H9 (cell line): ENCODE measurements at regions not wholly inside any gene's neighbourhood (a gene's known extent, or its start where the extent isn't known, plus 50 kb on each side); places are given as distances from the start of the nearest gene placed in this dataset.
"Not testable (repeated sequence)": the region's sequence is repeated elsewhere in the genome, so short reads cannot be mapped to it uniquely, and the experiment has no call there.

Source experiments
- DNase-seq: peaks from one replicate; pipeline ENCODE4 v3.0.0-alpha.2; 2017
- H2AFZ ChIP-seq: one replicate; pipeline ENCODE4 v1.6.1; 2013; ENCODE audit warnings: mild to moderate bottlenecking, low read length, control low read depth, moderate library complexity
- H2AK5ac ChIP-seq: 2 replicates; pipeline ENCODE4 v1.6.1; 2013; ENCODE audit warnings: low read length, control low read depth, mixed read lengths; ENCODE audit not compliant: insufficient read length
- H2BK120ac ChIP-seq: one replicate; pipeline ENCODE4 v1.6.1; 2013; ENCODE audit warnings: low read depth, mild to moderate bottlenecking, low read length, control low read depth, inconsistent platforms; ENCODE audit not compliant: poor library complexity, severe bottlenecking
- H2BK12ac ChIP-seq: 2 replicates; pipeline ENCODE4 v1.6.1; 2013; ENCODE audit warnings: low read length, control low read depth, mixed read lengths, low read depth; ENCODE audit not compliant: insufficient read length
- H2BK15ac ChIP-seq: 2 replicates; pipeline ENCODE4 v1.6.1; 2013; ENCODE audit warnings: low read depth, low read length, control low read depth
- H2BK20ac ChIP-seq: one replicate; pipeline ENCODE4 v1.6.1; 2013; ENCODE audit warnings: low read depth, mild to moderate bottlenecking, low read length, control low read depth, inconsistent platforms; ENCODE audit not compliant: poor library complexity, severe bottlenecking
- H2BK5ac ChIP-seq: 2 replicates; pipeline ENCODE4 v1.6.1; 2013; ENCODE audit warnings: low read length, control low read depth, mixed read lengths; ENCODE audit not compliant: insufficient read length
- H3K14ac ChIP-seq: 2 replicates; pipeline ENCODE4 v1.6.1; 2013; ENCODE audit warnings: low read length, control low read depth; ENCODE audit not compliant: insufficient read depth
- H3K18ac ChIP-seq: 2 replicates; pipeline ENCODE4 v1.6.1; 2013; ENCODE audit warnings: low read depth, mild to moderate bottlenecking, mixed read lengths, low read length, control low read depth; ENCODE audit not compliant: insufficient read length
- H3K23ac ChIP-seq: 2 replicates; pipeline ENCODE4 v1.6.1; 2013; ENCODE audit warnings: low read length, control low read depth, mixed read lengths, low read depth; ENCODE audit not compliant: insufficient read length
- H3K23me2 ChIP-seq: 2 replicates; pipeline ENCODE4 v1.6.1; 2013; ENCODE audit warnings: low read depth, mild to moderate bottlenecking, mixed read lengths, low read length, control low read depth; ENCODE audit not compliant: insufficient read length, poor library complexity, severe bottlenecking
- H3K27ac ChIP-seq: 2 replicates; pipeline ENCODE4 v1.5.1; 2013; ENCODE audit warnings: low read length, control low read depth, mixed read lengths, low read depth; ENCODE audit not compliant: insufficient read length
- H3K27me3 ChIP-seq: 2 replicates; pipeline ENCODE4 v1.6.1; 2013; ENCODE audit warnings: low read length, control low read depth, inconsistent platforms; ENCODE audit not compliant: insufficient read depth
- H3K4ac ChIP-seq: 2 replicates; pipeline ENCODE4 v1.6.1; 2013; ENCODE audit warnings: low read depth, mild to moderate bottlenecking, control low read depth, inconsistent platforms, low read length, moderate library complexity
- H3K4me1 ChIP-seq: 2 replicates; pipeline ENCODE4 v1.6.1; 2013; ENCODE audit warnings: low read length, control low read depth, inconsistent platforms; ENCODE audit not compliant: insufficient read depth
- H3K4me2 ChIP-seq: 2 replicates; pipeline ENCODE4 v1.6.1; 2013; ENCODE audit warnings: low read length, control low read depth, mixed read lengths; ENCODE audit not compliant: insufficient read length, insufficient read depth
- H3K56ac ChIP-seq: 2 replicates; pipeline ENCODE4 v1.6.1; 2013; ENCODE audit warnings: low read depth, mild to moderate bottlenecking, mixed read lengths, low read length, control low read depth; ENCODE audit not compliant: insufficient read length
- H3K79me1 ChIP-seq: 2 replicates; pipeline ENCODE4 v1.6.1; 2013; ENCODE audit warnings: low read depth, mild to moderate bottlenecking, moderate library complexity, low read length, control low read depth, inconsistent platforms; ENCODE audit not compliant: insufficient read depth, poor library complexity, severe bottlenecking
- H3K79me2 ChIP-seq: 2 replicates; pipeline ENCODE4 v1.6.1; 2013; ENCODE audit warnings: low read length, control low read depth, inconsistent platforms; ENCODE audit not compliant: insufficient read depth
- H3K9ac ChIP-seq: 2 replicates; pipeline ENCODE4 v1.6.1; 2013; ENCODE audit warnings: low read length, control low read depth, mixed read lengths; ENCODE audit not compliant: insufficient read length; ENCODE audit errors: extremely low read depth
- H3K9me3 ChIP-seq: one replicate; pipeline ENCODE4 v1.6.1; 2013; ENCODE audit warnings: low read depth, low read length, inconsistent platforms; ENCODE audit not compliant: control insufficient read depth
- H3T11ph ChIP-seq: one replicate; pipeline ENCODE4 v1.6.1; 2013; ENCODE audit warnings: mild to moderate bottlenecking, low read length, control low read depth, inconsistent platforms
- H4K20me1 ChIP-seq: one replicate; pipeline ENCODE4 v1.6.1; 2013; ENCODE audit not compliant: control insufficient read depth, insufficient read length, insufficient read depth
- H4K5ac ChIP-seq: 2 replicates; pipeline ENCODE4 v1.6.1; 2013; ENCODE audit warnings: low read depth, mild to moderate bottlenecking, mixed read lengths, low read length, control low read depth; ENCODE audit not compliant: insufficient read length
- H4K8ac ChIP-seq: replicated peaks from 2 replicates; pipeline ENCODE4 v1.6.1; 2013; ENCODE audit warnings: low read length, control low read depth, mixed read lengths, low read depth; ENCODE audit not compliant: insufficient read length
- H4K91ac ChIP-seq: 2 replicates; pipeline ENCODE4 v1.6.1; 2013; ENCODE audit warnings: low read depth, mild to moderate bottlenecking, moderate library complexity, mixed read lengths, low read length, control low read depth; ENCODE audit not compliant: insufficient read length
- H3K27ac Mint-ChIP-seq, 3 experiments: 2 replicates in 2 of 3; 3 replicates in 1 of 3; pipeline ENCODE4 v1.8.0; 2020 to 2021; ENCODE audit warnings: mixed read lengths in 3 of 3, mild to moderate bottlenecking in 1 of 3, moderate library complexity in 1 of 3
- H3K27me3 Mint-ChIP-seq: 2 replicates; pipeline ENCODE4 v1.8.0; 2021; ENCODE audit warnings: low read depth, mild to moderate bottlenecking, moderate library complexity, mixed read lengths
- H3K36me3 Mint-ChIP-seq, 3 experiments: 2 replicates in 2 of 3; 3 replicates in 1 of 3; pipeline ENCODE4 v1.8.0; 2020 to 2021; ENCODE audit warnings: low read depth in 3 of 3, mixed read lengths in 3 of 3; ENCODE audit not compliant: insufficient read depth in 1 of 3
- H3K4me1 Mint-ChIP-seq, 2 experiments: 2 replicates each; pipeline ENCODE4 v1.8.0; 2020; ENCODE audit warnings: mixed read lengths in 2 of 2
- H3K4me3 Mint-ChIP-seq, 2 experiments: 2 replicates in 1 of 2; 3 replicates in 1 of 2; pipeline ENCODE4 v1.8.0; 2020 to 2021; ENCODE audit warnings: mild to moderate bottlenecking in 2 of 2, mixed read lengths in 2 of 2, moderate library complexity in 1 of 2
- H3K9me3 Mint-ChIP-seq, 2 experiments: 2 replicates in 1 of 2; 3 replicates in 1 of 2; pipeline ENCODE4 v1.8.0; 2020; ENCODE audit warnings: mild to moderate bottlenecking in 2 of 2, mixed read lengths in 2 of 2, moderate library complexity in 1 of 2
- WGBS: extraction: QIAGEN DNeasy Blood & Tissue Kit; methylation state at CpG from one replicate; pipeline ENCODE4 v1.1.7; 2013; ENCODE audit warnings: missing lambda C conversion rate, low lambda C conversion rate, mixed read lengths; ENCODE audit not compliant: insufficient read length; ENCODE audit errors: extremely low coverage; 5-methylcytosine and 5-hydroxymethylcytosine counted together

GRCh38 chr16:46394149-46394548 lies 227.0 kb downstream of the SHCBP1 start:
- not testable (repeated sequence) for H3K23me2 ChIP-seq, H4K8ac ChIP-seq, H3K27me3 ChIP-seq, H2BK12ac ChIP-seq, H2BK15ac ChIP-seq, H2BK120ac ChIP-seq, H3K4me1 Mint-ChIP-seq, H3K14ac ChIP-seq, H2AK5ac ChIP-seq, H3K18ac ChIP-seq, H3K56ac ChIP-seq, H2AFZ ChIP-seq, H4K5ac ChIP-seq, H3K4me1 ChIP-seq, H3K27ac Mint-ChIP-seq, H2BK5ac ChIP-seq, H4K91ac ChIP-seq, H3K9ac ChIP-seq, H3K4me3 Mint-ChIP-seq, H3K23ac ChIP-seq, H3K79me2 ChIP-seq, H4K20me1 ChIP-seq, H2BK20ac ChIP-seq, H3T11ph ChIP-seq, H3K27ac ChIP-seq, DNase-seq, H3K79me1 ChIP-seq, H3K4me2 ChIP-seq, H3K4ac ChIP-seq
- peaks cover 25 to 29% of the 10 kb centered on the region in 2 experiments for H3K9me3 Mint-ChIP-seq
- H3K36me3 Mint-ChIP-seq, result peaks cover 10 to 19% (median 11%) of the 10 kb centered on the region in 3 experiments
- WGBS, result no CpG with 5 or more reads among the region's 18 CpGs
- H3K27me3 Mint-ChIP-seq, result peaks cover 18% of the 10 kb centered on the region
- peaks cover 13% of the 10 kb centered on the region for H3K9me3 ChIP-seq

GRCh38 chr16:46392930-46393722 lies 228.1 kb downstream of the SHCBP1 start:
- not testable (repeated sequence) for H3K23ac ChIP-seq, H3T11ph ChIP-seq, H3K18ac ChIP-seq, H3K4me2 ChIP-seq, H3K14ac ChIP-seq, H3K9ac ChIP-seq, H2BK15ac ChIP-seq, H3K4ac ChIP-seq, H4K91ac ChIP-seq, H3K27ac ChIP-seq, H2AFZ ChIP-seq, H3K79me1 ChIP-seq, H3K79me2 ChIP-seq, H3K27me3 ChIP-seq, H2BK20ac ChIP-seq, H2BK120ac ChIP-seq, H4K8ac ChIP-seq, H3K4me1 Mint-ChIP-seq, H2BK12ac ChIP-seq, H2BK5ac ChIP-seq, H3K56ac ChIP-seq, H3K23me2 ChIP-seq, H4K5ac ChIP-seq, DNase-seq, H3K27ac Mint-ChIP-seq, H3K4me1 ChIP-seq, H2AK5ac ChIP-seq, H3K4me3 Mint-ChIP-seq, H4K20me1 ChIP-seq
- peaks cover 10 to 19% (median 11%) of the 10 kb centered on the region in 3 experiments for H3K36me3 Mint-ChIP-seq
- H3K27me3 Mint-ChIP-seq, result peaks cover 18% of the 10 kb centered on the region
- H3K9me3 Mint-ChIP-seq, result peaks cover 25 to 29% of the 10 kb centered on the region in 2 experiments
- H3K9me3 ChIP-seq, result peaks cover 15% of the 10 kb centered on the region
- WGBS, result no CpG with 5 or more reads among the region's 26 CpGs
